AG09309 (cell line): ENCODE measurements at regions not wholly inside any gene's neighbourhood (a gene's known extent, or its start where the extent isn't known, plus 50 kb on each side); places are given as distances from the start of the nearest gene placed in this dataset.

Experiments used
- DNase-seq: peaks from one replicate; pipeline ENCODE4 v3.0.0-alpha.2; 2010; ENCODE audit warnings: low read depth
- H3K4me3 ChIP-seq: 2 replicates; pipeline ENCODE4 v1.5.1; 2011; ENCODE audit warnings: mild to moderate bottlenecking, low read depth, low read length, moderate library complexity; ENCODE audit not compliant: control insufficient read depth
- TF ChIP-seq, protein P1 (sequence below): IDR thresholded peaks from 2 replicates; pipeline ENCODE4 v1.5.1; 2011; ENCODE audit warnings: mild to moderate bottlenecking, low read depth, low read length, inconsistent platforms; ENCODE audit not compliant: insufficient read depth, control insufficient read depth; ENCODE audit errors: missing control alignments

DNA sequence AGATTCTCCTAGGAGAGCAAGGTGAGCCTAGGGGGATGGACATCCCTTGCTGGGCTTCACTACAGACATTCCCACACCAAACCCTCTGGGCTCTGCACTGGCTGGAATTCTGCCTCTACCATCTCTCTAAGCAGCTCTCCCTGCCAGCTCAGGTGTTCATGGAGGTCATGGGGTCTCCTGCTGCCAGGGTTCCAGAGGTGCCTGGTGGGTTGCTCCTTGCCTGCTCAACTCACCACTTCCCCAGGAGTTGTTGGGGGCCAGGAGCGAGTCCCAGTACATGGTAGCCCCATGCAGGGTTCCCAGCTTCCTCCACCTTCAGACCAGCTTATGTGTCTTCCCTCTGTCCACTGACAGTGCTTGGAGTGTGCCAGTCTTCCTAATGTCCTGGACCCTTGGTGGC, 167.8 kb upstream of the PAQR3 start:
- TF ChIP-seq, protein P1, sequence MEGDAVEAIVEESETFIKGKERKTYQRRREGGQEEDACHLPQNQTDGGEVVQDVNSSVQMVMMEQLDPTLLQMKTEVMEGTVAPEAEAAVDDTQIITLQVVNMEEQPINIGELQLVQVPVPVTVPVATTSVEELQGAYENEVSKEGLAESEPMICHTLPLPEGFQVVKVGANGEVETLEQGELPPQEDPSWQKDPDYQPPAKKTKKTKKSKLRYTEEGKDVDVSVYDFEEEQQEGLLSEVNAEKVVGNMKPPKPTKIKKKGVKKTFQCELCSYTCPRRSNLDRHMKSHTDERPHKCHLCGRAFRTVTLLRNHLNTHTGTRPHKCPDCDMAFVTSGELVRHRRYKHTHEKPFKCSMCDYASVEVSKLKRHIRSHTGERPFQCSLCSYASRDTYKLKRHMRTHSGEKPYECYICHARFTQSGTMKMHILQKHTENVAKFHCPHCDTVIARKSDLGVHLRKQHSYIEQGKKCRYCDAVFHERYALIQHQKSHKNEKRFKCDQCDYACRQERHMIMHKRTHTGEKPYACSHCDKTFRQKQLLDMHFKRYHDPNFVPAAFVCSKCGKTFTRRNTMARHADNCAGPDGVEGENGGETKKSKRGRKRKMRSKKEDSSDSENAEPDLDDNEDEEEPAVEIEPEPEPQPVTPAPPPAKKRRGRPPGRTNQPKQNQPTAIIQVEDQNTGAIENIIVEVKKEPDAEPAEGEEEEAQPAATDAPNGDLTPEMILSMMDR = no peak
- no peak overlapping the region for H3K4me3 ChIP-seq
- DNase-seq = no peak

DNA sequence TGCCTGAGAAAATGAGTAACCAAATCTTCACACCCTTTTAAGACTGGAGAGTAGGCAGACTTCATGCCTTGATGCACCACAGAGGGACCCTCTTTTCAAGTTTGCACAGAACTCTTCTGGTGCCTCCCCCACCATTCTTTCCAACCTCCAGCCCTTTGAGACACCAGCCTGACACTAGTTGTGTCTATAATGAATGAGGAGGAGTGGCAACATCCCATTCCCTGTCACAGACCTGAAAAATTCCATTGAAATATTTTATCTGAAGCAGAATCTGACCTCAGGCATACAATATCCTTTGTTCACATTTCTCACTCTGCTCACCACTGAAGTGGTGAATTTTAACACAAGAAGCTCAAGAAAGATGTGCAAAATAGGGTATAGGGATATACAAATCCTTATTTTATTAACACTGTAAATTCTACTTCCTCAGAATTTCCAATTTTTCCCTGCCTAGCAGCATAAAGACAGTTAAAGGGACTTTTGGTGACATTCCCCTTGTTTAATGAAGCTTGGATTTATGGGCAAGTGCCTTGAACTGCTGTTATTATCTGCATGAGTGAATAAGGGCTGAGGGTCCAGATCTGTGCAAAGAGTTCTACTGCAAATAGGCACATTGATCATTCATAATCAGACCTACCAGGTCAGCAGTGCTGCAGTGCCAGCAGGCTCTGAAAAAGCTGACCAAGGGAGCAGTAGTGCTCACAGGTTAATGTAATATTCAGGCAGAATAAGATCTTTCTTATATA, 149.9 kb upstream of the PAQR3 start:
- no peak for DNase-seq

DNA sequence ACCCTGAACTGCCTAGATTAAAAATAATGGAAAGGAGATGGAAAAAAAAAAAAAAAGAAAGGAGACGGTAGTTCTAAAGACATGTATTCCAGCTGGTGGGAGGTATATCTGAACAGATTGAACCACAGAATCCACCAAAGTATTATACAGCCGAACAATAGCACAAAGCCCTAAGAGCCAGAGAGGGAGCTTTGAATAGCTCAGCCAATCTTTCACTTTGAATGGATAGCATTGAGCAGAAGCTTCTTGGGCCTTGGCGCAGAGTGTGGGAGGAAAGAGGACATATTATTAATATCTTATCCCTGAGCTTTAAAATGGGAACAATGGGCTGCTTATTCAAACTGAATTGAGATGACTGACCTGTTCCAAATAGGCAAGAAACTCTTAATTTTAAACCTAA, 147.8 kb upstream of the PAQR3 start:
- no peak overlapping the region for H3K4me3 ChIP-seq
- no peak for DNase-seq
- TF ChIP-seq, protein P1 = no peak

More for the DNA sequence above, 149.9 kb upstream of the PAQR3 start:
- TF ChIP-seq, protein P1 = no peak
- H3K4me3 ChIP-seq = no peak overlapping the region

DNA sequence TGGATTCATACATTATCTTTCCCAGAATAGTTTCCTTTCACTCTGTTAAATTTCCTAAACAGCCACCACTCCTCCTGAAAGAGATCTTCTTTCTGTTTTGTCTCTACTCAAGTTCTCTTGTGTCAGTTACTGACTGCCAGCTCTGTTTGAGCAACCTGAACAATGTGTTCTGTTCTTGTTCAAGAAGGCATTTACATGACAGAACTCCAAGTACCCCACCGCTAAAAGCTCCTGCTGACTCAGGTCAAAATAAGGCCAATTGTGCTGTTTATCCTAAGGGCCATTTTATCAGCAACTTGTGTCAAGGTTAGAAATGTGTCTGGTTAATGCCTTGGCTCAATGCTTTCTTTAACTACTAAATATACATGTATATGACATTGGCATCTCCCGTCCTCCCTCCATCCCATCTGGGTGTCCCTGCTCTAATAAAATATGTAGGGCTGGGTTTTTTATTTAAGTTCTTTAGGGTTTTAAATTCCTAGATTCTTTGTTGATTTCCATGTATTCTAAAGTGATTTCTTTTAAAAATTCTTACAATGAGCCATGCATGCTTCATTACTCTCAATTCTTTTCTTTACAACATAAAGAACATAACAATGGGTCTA, 144.3 kb upstream of the PAQR3 start:
- TF ChIP-seq, protein P1 = no peak
- H3K4me3 ChIP-seq = no peak overlapping the region
- DNase-seq = no peak

DNA sequence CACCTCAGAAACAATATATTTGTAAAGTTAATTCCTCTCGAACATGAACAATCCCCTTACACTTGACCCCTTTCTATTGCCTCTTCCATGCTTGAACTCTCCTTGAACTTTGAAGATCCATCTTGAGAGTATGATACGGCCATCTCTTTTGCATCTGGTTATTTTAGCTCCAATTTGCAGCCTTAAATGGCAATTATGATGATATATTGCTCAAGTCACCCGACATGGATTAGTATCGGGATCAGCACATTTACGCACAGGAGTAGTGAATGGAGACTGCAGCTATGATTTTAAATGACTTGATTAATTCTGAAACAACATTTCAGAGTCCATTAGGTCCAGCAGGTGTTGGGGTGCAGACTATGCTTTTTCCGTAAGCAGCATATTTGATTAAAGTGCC, 143.8 kb upstream of the PAQR3 start:
- TF ChIP-seq, protein P1 = no peak
- no peak for DNase-seq

DNA sequence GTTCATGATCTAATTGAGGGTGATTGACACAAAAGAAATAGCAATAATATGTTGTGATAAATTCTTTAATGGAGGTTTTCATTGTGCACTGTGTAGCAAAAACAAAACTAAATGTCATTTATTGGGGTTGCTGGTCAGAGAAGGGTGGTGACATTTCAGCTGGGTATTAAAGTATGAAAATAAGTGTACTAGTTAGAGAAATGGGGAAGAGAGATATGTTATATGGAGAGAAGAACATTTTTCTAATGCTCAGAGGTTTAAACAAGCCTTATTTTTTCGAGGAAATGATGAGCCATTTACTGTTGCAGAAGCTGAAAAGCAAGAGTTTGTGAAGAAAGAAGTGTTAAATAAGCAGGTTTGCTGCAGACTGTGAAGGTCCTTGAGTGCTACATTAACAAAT, 142.7 kb upstream of the PAQR3 start:
- DNase-seq = no peak
- H3K4me3 ChIP-seq = no peak overlapping the region
- TF ChIP-seq, protein P1 = no peak

More for the DNA sequence above, 143.8 kb upstream of the PAQR3 start:
- no peak overlapping the region for H3K4me3 ChIP-seq
